ENCODE measurements at regions not wholly inside any gene's neighbourhood (a gene's known extent, or its start where the extent isn't known, plus 50 kb on each side); places are given as distances from the start of the nearest gene placed in this dataset.
"Not testable (repeated sequence)": the region's sequence is repeated elsewhere in the genome, so short reads cannot be mapped to it uniquely, and the experiment has no call there.

GRCh38 chr17:77064598-77064997 is 76.2 kb upstream of the SEC14L1 start:
- Mint-ChIP-seq H3K27ac (no peak overlapping the region), H3K4me3 (no peak overlapping the region), H3K27me3 (ENCODE audit: low read depth in 2 of 2) (peaks cover 10 to 22% of the 10 kb centered on the region in 2 donors), H3K36me3 (no peaks in the 10 kb centered on the region), H3K4me1 (peaks cover 5% of the 10 kb centered on the region in 2 donors), H3K9me3 (no peaks in the 10 kb centered on the region)
- DNase-seq: no peak
- Histone ChIP-seq H3K27me3 (ENCODE audit: control insufficient read depth, insufficient read depth, low read length) (no peaks in the 10 kb centered on the region), H3K27ac (ENCODE audit: low read length) (no peak overlapping the region), H3K4me1 (ENCODE audit: control insufficient read depth, insufficient read depth, low read length) (peaks cover 3% of the 10 kb centered on the region), H3K4me3 (ENCODE audit: low read length) (no peak overlapping the region), H3K36me3 (ENCODE audit: control insufficient read depth, insufficient read depth, low read length) (no peaks in the 10 kb centered on the region), H3K9me3 (ENCODE audit: control insufficient read depth, insufficient read depth, low read length) (no peaks in the 10 kb centered on the region)
- TF ChIP-seq CTCF (IDR thresholded peaks at IDR 0.05): no peak
- intact Hi-C loops (cut with micrococcal nuclease): no loop called here
- no peak for ATAC-seq
- 95% methylated on average over 5 of the region's 5 CpGs for WGBS (ENCODE audit: insufficient coverage)

- Histone ChIP-seq H3K4me3 (ENCODE audit: low read length) (no peak overlapping the region), H3K36me3 (ENCODE audit: control insufficient read depth, insufficient read depth, low read length) (no peaks in the 10 kb centered on the region), H3K4me1 (ENCODE audit: control insufficient read depth, insufficient read depth, low read length) (peaks cover 3% of the 10 kb centered on the region), H3K9me3 (ENCODE audit: control insufficient read depth, insufficient read depth, low read length) (no peaks in the 10 kb centered on the region), H3K27ac (ENCODE audit: low read length) (no peak overlapping the region), H3K27me3 (ENCODE audit: control insufficient read depth, insufficient read depth, low read length) (no peaks in the 10 kb centered on the region)
- TF ChIP-seq CTCF (IDR thresholded peaks at IDR 0.05): no peak
- Mint-ChIP-seq H3K9me3 (no peaks in the 10 kb centered on the region), H3K4me1 (peaks cover 5% of the 10 kb centered on the region in 2 donors), H3K27ac (no peak overlapping the region), H3K36me3 (no peaks in the 10 kb centered on the region), H3K27me3 (ENCODE audit: low read depth in 2 of 2) (peaks cover 7 to 22% of the 10 kb centered on the region in 2 donors), H3K4me3 (no peak overlapping the region)
- ATAC-seq: no peak
- 83% methylated on average over 2 of the region's 2 CpGs for WGBS (ENCODE audit: insufficient coverage)
- DNase-seq: no peak
- intact Hi-C loops (cut with micrococcal nuclease): loop anchor here (1.0 kb wide), 1 partner anchor 198 kb away; the partner anchor contains the start of gene MGAT5B
These were observed 74.6 kb upstream of the SEC14L1 start for GRCh38 chr17:77066165-77066564.

GRCh38 chr17:77066726-77067409 is 73.9 kb upstream of the SEC14L1 start:
- not testable (repeated sequence) for H3K27ac Mint-ChIP-seq; H3K4me3 Mint-ChIP-seq; H3K36me3 ChIP-seq (ENCODE audit: control insufficient read depth, insufficient read depth, low read length); H3K9me3 ChIP-seq (ENCODE audit: control insufficient read depth, insufficient read depth, low read length); H3K9me3 Mint-ChIP-seq; H3K4me1 ChIP-seq (ENCODE audit: control insufficient read depth, insufficient read depth, low read length); H3K4me1 Mint-ChIP-seq; H3K36me3 Mint-ChIP-seq; H3K27ac ChIP-seq (ENCODE audit: low read length); H3K4me3 ChIP-seq (ENCODE audit: low read length); H3K27me3 ChIP-seq (ENCODE audit: control insufficient read depth, insufficient read depth, low read length)
- 39% methylated on average over 10 of the region's 10 CpGs for WGBS (ENCODE audit: insufficient coverage)
- intact Hi-C loops (cut with micrococcal nuclease): loop anchor here (1.0 kb wide), 1 partner anchor 199 kb away; the partner anchor contains the start of gene MGAT5B
- DNase-seq (peak; percentile 27 to 76), ATAC-seq (peak in 2 of 3 donors; percentile 61 to 77)
- peaks cover 10 to 28% of the 10 kb centered on the region in 2 donors for H3K27me3 Mint-ChIP-seq (ENCODE audit: low read depth in 2 of 2)
- peak; percentile 67 for TF ChIP-seq CTCF (IDR thresholded peaks at IDR 0.05)

- H3K27ac Mint-ChIP-seq: no peak overlapping the region
- ATAC-seq: no peak
- Histone ChIP-seq H3K4me1 (ENCODE audit: control insufficient read depth, insufficient read depth, low read length) (peaks cover 3% of the 10 kb centered on the region), H3K27ac (ENCODE audit: low read length) (no peak overlapping the region), H3K9me3 (ENCODE audit: control insufficient read depth, insufficient read depth, low read length) (no peaks in the 10 kb centered on the region), H3K27me3 (ENCODE audit: control insufficient read depth, insufficient read depth, low read length) (peaks cover 5% of the 10 kb centered on the region), H3K36me3 (ENCODE audit: control insufficient read depth, insufficient read depth, low read length) (no peaks in the 10 kb centered on the region), H3K4me3 (ENCODE audit: low read length) (no peak overlapping the region)
- no peak overlapping the region for H3K4me3 Mint-ChIP-seq
- 75% methylated on average over 1 of the region's 2 CpGs for WGBS (ENCODE audit: insufficient coverage)
- intact Hi-C loops (cut with micrococcal nuclease): no loop called here
- no peak for TF ChIP-seq CTCF (IDR thresholded peaks at IDR 0.05)
- DNase-seq: no peak
- no peaks in the 10 kb centered on the region for H3K9me3 Mint-ChIP-seq
- H3K36me3 Mint-ChIP-seq: no peaks in the 10 kb centered on the region
- H3K27me3 Mint-ChIP-seq (ENCODE audit: low read depth in 2 of 2): peaks cover 13 to 40% of the 10 kb centered on the region in 2 donors
- H3K4me1 Mint-ChIP-seq: peaks cover 5% of the 10 kb centered on the region in 2 donors
These were observed 71.9 kb upstream of the SEC14L1 start for GRCh38 chr17:77068915-77069314.

Data from natural killer cell (primary cell).